ENCODE measurements at regions not wholly inside any gene's neighbourhood (a gene's known extent, or its start where the extent isn't known, plus 50 kb on each side); places are given as distances from the start of the nearest gene placed in this dataset.

- no peak for DNase-seq
Measured at GRCh38 chr15:94924971-94925598, 693.7 kb downstream of the MCTP2 start.

- no peak for DNase-seq
Measured at GRCh38 chr15:94925680-94926079, 694.3 kb downstream of the MCTP2 start.

GRCh38 chr15:94927003-94927402 is 695.6 kb downstream of the MCTP2 start:
- DNase-seq, result no peak

- no peak for DNase-seq
Measured at GRCh38 chr15:94929282-94929681, 697.9 kb downstream of the MCTP2 start.

- DNase-seq, result no peak
Measured at GRCh38 chr15:94930441-94930840, 699.1 kb downstream of the MCTP2 start.

- no peak for DNase-seq
Measured at GRCh38 chr15:94930960-94931359, 699.6 kb downstream of the MCTP2 start.

- no peak for DNase-seq
Measured at GRCh38 chr15:94934440-94934839, 703.1 kb downstream of the MCTP2 start.

GRCh38 chr15:94937242-94937641 is 705.9 kb downstream of the MCTP2 start:
- no peak for DNase-seq

- DNase-seq, result no peak
Measured at GRCh38 chr15:94943888-94944287, 712.5 kb downstream of the MCTP2 start.

GRCh38 chr15:94951538-94951937 is 720.2 kb downstream of the MCTP2 start:
- no peak for DNase-seq

- DNase-seq, result no peak
Measured at GRCh38 chr15:94963953-94964352, 732.6 kb downstream of the MCTP2 start.

GRCh38 chr15:94965593-94965992 is 734.2 kb downstream of the MCTP2 start:
- no peak for DNase-seq

- DNase-seq, result no peak
Measured at GRCh38 chr15:94968133-94968532, 736.8 kb downstream of the MCTP2 start.

- DNase-seq, result no peak
Measured at GRCh38 chr15:94970096-94970495, 738.7 kb downstream of the MCTP2 start.

GRCh38 chr15:94970802-94971201 is 739.4 kb downstream of the MCTP2 start:
- no peak for DNase-seq

- no peak for DNase-seq
Measured at GRCh38 chr15:94972314-94972713, 741.0 kb downstream of the MCTP2 start.

GRCh38 chr15:94987085-94987484 is 755.7 kb downstream of the MCTP2 start:
- no peak for DNase-seq

- DNase-seq, result no peak
Measured at GRCh38 chr15:94991718-94992117, 760.4 kb downstream of the MCTP2 start.

GRCh38 chr15:95009635-95010034 is 778.3 kb downstream of the MCTP2 start:
- DNase-seq, result no peak

- no peak for DNase-seq
Measured at GRCh38 chr15:95013381-95013780, 782.0 kb downstream of the MCTP2 start.

- DNase-seq, result no peak
Measured at GRCh38 chr15:95016511-95017229, 785.3 kb downstream of the MCTP2 start.

GRCh38 chr15:95017666-95018328 is 786.4 kb downstream of the MCTP2 start:
- DNase-seq, result no peak

- no peak for DNase-seq
Measured at GRCh38 chr15:95018888-95019545, 787.7 kb downstream of the MCTP2 start.

- DNase-seq, result no peak
Measured at GRCh38 chr15:95019907-95020306, 788.5 kb downstream of the MCTP2 start.

Measured in NCI-H1092 treated with DMSO at 0.1 percent for 48 hours (cell line).